ENCODE measurements at regions not wholly inside any gene's neighbourhood (a gene's known extent, or its start where the extent isn't known, plus 50 kb on each side); places are given as distances from the start of the nearest gene placed in this dataset.
A peak's percentile ranks its signal among the peaks of the same experiment; 100 is the strongest.

- no peak for DNase-seq
Observed at GRCh38 chr6:71066153-71066552, 109.3 kb upstream of the B3GAT2 start.

GRCh38 chr6:71067816-71068215 lies 111.0 kb upstream of the B3GAT2 start:
- no peak for DNase-seq

DNA sequence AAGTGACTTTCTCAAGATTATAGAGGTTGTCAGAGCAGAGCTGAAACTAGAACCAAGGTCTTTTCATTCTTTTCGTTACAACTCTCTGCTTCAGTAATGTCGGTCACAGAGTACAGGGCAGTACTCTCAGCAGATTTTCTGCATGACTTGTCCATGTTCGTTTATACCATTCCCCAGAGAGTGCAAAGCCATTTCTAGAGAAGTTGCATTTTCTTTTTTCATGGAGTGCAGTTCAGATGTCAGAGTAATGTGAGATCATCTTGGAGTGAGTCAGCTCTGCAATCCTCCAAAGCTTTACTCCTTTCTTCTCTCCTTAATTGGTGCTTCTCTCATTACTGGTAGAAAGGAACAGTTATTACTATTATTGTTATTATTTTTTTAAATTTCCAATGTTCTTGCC lies 115.6 kb upstream of the B3GAT2 start:
- no peak for DNase-seq

GRCh38 chr6:71077655-71078054 lies 120.8 kb upstream of the B3GAT2 start:
- no peak for DNase-seq

DNA sequence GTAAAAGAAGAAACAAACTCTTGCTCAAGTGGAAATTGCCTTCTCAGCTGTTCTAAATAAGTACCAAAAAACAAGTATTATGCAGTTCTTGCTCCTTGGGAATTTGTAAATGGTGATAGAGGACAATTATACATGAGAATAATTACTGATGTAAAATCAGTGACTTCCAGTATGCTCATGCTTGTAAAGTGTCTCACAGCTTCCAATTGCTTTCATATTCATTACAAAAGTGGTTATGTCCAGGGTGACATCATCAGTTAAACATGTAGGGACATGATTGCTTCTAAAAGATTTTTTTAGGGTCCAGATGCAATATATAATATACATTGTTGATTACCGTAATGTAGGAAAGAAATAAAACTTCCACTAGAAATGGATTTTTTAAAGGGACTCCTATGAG lies 122.8 kb upstream of the B3GAT2 start:
- no peak for DNase-seq

GRCh38 chr6:71080133-71080532 lies 123.3 kb upstream of the B3GAT2 start:
- no peak for DNase-seq

- DNase-seq: no peak
Observed at GRCh38 chr6:71080826-71081225, 124.0 kb upstream of the B3GAT2 start.

DNA sequence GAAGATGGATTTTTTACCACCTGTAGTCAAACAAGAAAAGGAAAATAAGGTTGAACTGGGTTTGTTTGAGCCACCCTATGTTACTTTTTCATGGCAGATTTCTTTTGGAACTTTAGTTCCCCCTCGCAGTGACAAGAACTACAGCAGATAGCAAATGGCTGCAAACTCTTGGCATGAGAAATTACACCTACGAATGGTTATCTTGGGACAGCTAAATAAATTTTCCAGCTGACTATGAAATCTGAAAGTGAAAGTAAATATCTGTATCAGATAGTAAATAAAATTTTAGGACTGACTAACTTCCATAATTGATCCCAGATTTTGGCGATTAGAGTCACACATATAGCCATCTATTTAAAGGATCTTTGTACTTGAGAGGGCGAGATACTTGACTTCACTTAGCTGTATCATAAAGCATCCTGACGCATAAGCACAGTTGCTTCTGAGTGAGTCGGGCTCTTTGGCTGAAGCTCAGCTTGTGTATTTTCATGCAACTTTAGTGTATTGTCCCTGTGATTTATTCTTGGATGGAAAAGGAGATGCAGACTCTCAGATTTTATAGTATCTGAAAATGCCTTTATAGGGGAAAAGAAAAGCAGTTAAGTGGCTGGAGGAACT lies 125.3 kb upstream of the B3GAT2 start:
- no peak for DNase-seq

DNA sequence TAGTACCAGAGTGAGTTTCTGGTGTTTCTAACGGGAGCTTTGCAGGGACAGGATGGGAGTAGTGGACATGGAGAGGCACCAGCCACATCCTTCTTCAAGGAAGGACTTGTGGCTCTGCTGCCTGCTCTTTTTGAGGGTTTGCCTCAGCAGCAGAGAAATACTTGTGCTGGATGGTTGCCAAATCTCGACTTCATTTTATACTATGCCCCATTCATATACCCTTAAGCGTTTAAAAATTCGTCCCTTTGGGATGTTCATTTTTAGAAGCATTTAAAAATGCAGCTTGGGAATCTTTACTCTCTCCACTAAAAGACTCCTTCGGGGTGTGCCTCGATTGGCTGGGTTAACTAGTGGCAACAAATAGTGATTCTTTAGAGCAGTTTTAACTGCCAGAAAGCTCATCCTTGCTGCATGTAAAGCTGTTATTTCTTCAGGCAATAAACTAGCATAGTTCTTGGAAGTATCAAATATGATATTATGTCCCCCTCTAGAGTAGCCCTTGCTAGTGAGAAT lies 126.5 kb upstream of the B3GAT2 start:
- DNase-seq: no peak

- DNase-seq: no peak
Observed at GRCh38 chr6:71088166-71088565, 131.3 kb upstream of the B3GAT2 start.

DNA sequence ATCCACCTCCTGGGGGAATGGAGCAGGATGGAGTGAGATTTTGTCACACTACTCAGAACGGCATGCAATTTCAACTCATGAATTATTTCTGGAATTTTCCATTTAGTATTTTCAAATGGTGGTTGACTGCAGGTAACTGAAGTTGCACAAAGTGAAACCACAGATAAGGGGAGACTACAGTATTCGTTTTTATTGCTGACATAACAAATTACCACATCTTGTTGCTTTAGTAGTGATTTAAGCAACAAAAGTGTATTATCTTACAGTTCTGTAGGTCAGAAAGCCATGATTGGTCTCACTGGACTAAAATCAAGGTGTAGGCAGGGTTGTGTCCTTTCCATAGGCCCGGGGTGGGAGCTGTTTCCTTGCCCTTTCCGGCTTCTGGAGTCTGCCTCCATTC lies 133.4 kb upstream of the B3GAT2 start:
- DNase-seq: no peak

GRCh38 chr6:71091167-71091566 lies 134.3 kb upstream of the B3GAT2 start:
- peak; percentile 34 for DNase-seq

- no peak for DNase-seq
Observed at GRCh38 chr6:71091956-71092355, 135.1 kb upstream of the B3GAT2 start.

DNA sequence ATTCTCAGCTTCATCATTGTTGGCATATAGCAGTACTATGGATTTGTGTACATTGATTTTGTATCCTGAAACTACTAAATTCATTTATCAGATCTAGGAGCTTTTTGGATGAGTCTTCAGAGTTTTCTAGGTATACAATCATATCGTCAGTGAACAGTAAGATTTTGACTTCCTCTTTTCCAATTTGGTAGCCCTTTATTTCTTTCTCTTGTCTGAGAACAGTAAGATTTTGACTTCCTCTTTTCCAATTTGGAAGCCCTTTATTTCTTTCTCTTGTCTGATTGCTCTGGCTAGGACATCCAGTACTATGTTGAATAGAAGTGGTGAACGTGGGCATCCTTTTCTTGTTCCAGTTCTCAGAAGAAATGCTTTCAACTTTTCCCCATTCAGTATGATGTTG lies 140.4 kb upstream of the B3GAT2 start:
- DNase-seq: peak; percentile 43

GRCh38 chr6:71099649-71100048 lies 142.8 kb upstream of the B3GAT2 start:
- no peak for DNase-seq

DNA sequence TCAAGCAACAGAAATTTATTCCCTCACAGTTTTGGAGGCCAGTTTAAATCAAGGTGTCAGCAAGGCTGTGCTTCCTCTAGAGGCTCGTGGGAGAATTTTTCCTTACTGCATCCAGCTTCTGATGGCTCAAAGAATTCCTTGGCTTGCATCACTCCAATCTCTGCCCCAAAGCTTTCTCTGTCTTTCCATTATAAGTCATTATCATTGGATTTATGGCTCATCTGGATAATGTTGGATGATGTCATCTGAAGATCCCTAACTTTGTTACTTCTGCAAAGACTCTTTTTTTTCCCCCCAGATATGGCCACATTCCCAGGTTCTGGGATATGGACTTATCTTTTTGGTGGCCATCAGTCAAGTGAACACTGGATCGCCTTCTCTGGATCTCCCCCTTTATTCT lies 146.3 kb upstream of the B3GAT2 start:
- DNase-seq: no peak

DNA sequence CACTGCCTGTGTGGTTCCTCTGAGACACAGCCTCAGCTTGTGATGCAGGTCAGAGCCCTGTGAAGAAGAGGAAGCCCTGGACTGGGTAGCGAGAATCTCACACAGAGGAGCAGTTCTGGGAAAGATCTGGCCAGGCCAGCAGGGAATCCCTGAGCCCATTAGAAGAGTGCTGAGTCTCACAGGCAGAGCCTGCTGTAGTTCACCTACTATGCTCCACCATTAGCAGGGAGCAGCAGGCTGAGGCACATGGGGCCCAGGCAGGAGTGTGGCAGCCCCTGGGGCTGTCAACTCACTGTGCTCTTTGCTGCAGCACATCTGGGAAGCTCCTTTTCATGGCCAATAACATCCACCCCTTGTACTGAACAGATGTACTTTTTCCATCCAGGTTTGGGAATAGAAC lies 146.8 kb upstream of the B3GAT2 start:
- no peak for DNase-seq

DNA sequence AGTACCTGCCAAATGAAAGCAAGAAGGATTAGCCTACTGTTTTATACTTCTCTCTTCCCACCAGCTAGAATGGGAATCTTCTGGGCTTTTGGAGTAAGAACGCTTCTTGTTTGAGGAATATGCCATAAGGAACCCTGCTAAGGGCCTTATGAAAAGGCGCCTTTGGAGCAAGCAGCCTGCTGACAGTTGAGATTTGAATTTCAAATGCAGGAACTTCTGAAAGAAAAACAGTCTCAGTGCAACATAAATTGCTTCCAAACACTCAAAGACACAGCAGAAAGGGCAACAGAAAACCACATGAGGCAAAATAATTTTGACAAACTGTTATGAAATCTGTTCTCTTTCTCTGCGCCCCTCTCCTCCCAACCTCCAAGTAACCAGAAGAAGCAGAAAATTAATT lies 149.4 kb upstream of the B3GAT2 start:
- DNase-seq: no peak

DNA sequence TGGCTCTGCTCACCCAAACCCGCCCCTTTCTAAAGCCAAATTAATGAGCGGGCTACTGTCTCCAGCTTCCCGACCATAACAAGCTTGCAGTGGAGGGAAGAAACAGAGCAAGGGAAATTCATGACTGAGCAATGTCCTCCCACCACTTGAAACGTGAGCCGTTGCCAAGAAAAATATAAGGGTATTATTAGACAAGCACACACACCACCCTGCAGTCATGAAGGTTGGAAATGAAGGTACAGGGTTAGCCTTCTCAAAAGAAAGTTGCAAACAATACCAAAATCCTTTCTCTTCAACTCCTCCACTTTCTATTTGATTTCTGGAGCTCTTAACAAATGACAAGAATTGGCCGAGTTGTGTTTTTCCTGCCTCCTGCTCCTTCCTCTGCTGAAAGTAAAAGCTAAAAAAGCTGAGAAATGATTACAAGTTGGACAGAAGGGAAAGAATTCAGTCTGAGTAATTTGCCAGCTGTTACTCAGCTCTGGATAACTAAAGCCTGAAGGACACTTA lies 151.1 kb upstream of the B3GAT2 start:
- no peak for DNase-seq

- DNase-seq: no peak
Observed at GRCh38 chr6:71114544-71114943, 157.7 kb upstream of the B3GAT2 start.

DNA sequence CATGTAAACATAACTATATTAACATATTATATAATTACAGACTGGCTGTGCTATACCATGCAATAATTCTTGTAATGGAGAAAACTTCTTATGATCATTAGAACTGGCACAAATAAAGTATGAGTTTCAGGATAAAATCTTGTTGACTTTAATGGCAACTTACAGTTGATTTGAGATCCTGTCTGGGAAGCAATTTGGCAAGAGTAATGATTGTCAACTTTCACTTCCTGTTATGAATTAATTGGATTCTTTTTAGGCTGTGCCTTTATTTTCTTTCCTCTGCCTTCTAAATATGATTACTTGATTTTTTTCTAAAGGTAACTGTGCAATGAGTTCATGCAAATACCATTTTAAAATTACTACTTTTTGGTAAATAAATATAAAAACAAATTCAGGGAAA lies 158.1 kb upstream of the B3GAT2 start:
- peak; percentile 6 for DNase-seq

DNA sequence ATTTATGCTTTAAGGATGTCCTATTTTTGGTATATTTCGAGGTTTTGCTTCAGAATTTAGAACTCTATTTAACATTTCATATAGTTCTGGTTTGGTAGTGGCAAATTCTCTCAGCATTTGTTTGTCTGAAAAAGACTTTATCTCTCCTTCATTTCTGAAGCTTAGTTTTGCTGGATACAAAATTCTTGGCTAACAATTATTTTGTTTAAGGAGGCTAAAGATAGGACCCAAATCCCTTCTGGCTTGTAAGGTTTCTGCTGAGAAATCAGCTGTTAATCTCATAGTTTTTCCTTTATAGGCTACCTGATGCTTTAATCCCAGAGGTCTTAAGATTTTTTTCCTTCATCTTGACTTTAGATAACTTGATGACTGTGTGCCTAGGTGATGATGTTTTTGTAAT lies 162.7 kb upstream of the B3GAT2 start:
- DNase-seq: no peak

DNA sequence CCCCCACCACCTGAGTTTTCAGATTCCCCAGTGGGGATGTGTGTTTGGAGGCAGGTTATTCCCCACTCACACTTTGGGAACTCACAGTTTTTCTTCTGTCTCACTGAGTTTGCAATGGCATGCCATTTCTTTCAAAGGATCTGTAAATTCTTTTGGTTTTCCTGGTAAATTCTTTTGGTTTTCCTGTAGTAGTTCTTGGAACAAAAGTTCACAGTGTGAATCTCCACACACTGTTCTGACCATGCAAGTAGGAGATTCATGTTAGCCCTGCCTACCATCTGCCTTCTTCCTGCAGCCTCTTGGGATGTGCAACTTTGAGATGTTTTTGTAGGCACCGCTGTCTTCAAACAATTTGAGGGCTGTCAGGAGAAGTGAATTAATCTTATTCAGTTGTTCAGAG lies 165.6 kb upstream of the OGFRL1 start:
- no peak for DNase-seq

GRCh38 chr6:71124340-71124739 lies 164.3 kb upstream of the OGFRL1 start:
- DNase-seq: peak; percentile 10

DNA sequence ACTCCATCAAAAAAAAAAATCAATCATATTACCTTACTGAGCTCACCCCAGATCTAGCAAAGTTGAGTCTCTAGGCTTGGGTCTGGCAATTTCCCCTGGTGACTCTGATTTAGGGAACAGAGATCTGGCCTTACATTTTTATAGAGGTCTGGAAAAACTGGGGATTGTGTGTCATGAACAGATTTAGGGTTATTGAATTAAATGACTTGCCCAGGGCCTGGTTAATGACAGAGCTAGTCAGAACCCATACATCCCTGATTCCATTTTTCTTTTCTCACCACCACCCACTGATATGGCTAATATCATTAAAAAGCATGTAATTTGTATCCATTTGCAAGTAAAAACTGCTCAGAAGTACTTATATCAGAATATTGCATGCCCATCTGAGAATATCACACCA lies 163.4 kb upstream of the OGFRL1 start:
- DNase-seq: no peak

Measured in hematopoietic multipotent progenitor cell treated with erythropoietin and hydrocortisone succinate and interleukin-3 and kit ligand, for 4 days (in vitro differentiated cells).